ENCODE measurements at regions not wholly inside any gene's neighbourhood (a gene's known extent, or its start where the extent isn't known, plus 50 kb on each side); places are given as distances from the start of the nearest gene placed in this dataset.
A peak's percentile ranks its signal among the peaks of the same experiment; 100 is the strongest.

- TF ChIP-seq CTCF (IDR thresholded peaks at IDR 0.05; ENCODE audit: unreplicated experiment), result no peak
- CTCF ChIA-PET, result interaction anchor here (0.7 kb wide), 1 partner anchor 122 kb away, joined by 3 read pairs; no protein-coding TSS in a partner anchor
- H3K9me3 Mint-ChIP-seq (ENCODE audit: unreplicated experiment), result no peaks in the 10 kb centered on the region
- H3K4me1 Mint-ChIP-seq (ENCODE audit: insufficient read depth, unreplicated experiment), result no peaks in the 10 kb centered on the region
- intact Hi-C loops (cut with micrococcal nuclease), result no loop called here
- BruUV-seq (replicated peaks), result no TSS peak
- no peaks in the 10 kb centered on the region for H3K27me3 Mint-ChIP-seq (ENCODE audit: insufficient read depth, unreplicated experiment)
- H3K4me3 Mint-ChIP-seq (ENCODE audit: unreplicated experiment), result no peak overlapping the region
- H3K27ac Mint-ChIP-seq (ENCODE audit: low read depth, unreplicated experiment), result no peak overlapping the region
- H3K36me3 Mint-ChIP-seq (ENCODE audit: insufficient read depth, unreplicated experiment), result no peaks in the 10 kb centered on the region
- DNase-seq (ENCODE audit: unreplicated experiment), result peak; percentile 41
- POLR2A ChIA-PET, result interaction anchor here (1.4 kb wide), 1 partner anchor 13 kb away, joined by 3 read pairs; no protein-coding TSS in a partner anchor
Measured at GRCh38 chr18:3332376-3332775, 70.4 kb downstream of the MYL12B start.

- CTCF ChIA-PET, result interaction anchor here (0.7 to 1.2 kb wide), 3 partner anchors 14 to 182 kb away, joined by 3 read pairs; no protein-coding TSS in a partner anchor
Measured at GRCh38 chr18:3333056-3333720, 71.3 kb downstream of the MYL12B start.

GRCh38 chr18:3333721-3334386 lies 71.9 kb downstream of the MYL12B start:
- no peak for TF ChIP-seq CTCF (IDR thresholded peaks at IDR 0.05; ENCODE audit: unreplicated experiment)
- intact Hi-C loops (cut with micrococcal nuclease), result no loop called here

More at GRCh38 chr18:3333056-3333720, 71.3 kb downstream of the MYL12B start:
- intact Hi-C loops (cut with micrococcal nuclease), result no loop called here
- no peak for DNase-seq (ENCODE audit: unreplicated experiment)
- Mint-ChIP-seq H3K36me3 (ENCODE audit: insufficient read depth, unreplicated experiment) (no peaks in the 10 kb centered on the region), H3K4me3 (ENCODE audit: unreplicated experiment) (no peak overlapping the region), H3K4me1 (ENCODE audit: insufficient read depth, unreplicated experiment) (no peaks in the 10 kb centered on the region), H3K27me3 (ENCODE audit: insufficient read depth, unreplicated experiment) (no peaks in the 10 kb centered on the region), H3K27ac (ENCODE audit: low read depth, unreplicated experiment) (no peak overlapping the region), H3K9me3 (ENCODE audit: unreplicated experiment) (no peaks in the 10 kb centered on the region)
- BruUV-seq (replicated peaks), result no TSS peak
- no peak for TF ChIP-seq CTCF (IDR thresholded peaks at IDR 0.05; ENCODE audit: unreplicated experiment)
- POLR2A ChIA-PET, result interaction anchor here (1.4 kb wide), 1 partner anchor 12 kb away, joined by 3 read pairs; no protein-coding TSS in a partner anchor

GRCh38 chr18:3340015-3340681 lies 78.2 kb downstream of the MYL12B start:
- ChIA-PET POLR2A (interaction anchor here (0.6 kb wide), 1 partner anchor 23 kb away, joined by 4 read pairs; no protein-coding TSS in a partner anchor), CTCF (no interaction called here)
- TF ChIP-seq CTCF (IDR thresholded peaks at IDR 0.05; ENCODE audit: unreplicated experiment), result no peak
- DNase-seq (ENCODE audit: unreplicated experiment), result no peak
- BruUV-seq (replicated peaks), result no TSS peak
- no peaks in the 10 kb centered on the region for H3K27me3 Mint-ChIP-seq (ENCODE audit: insufficient read depth, unreplicated experiment)
- H3K4me3 Mint-ChIP-seq (ENCODE audit: unreplicated experiment), result no peak overlapping the region
- no peaks in the 10 kb centered on the region for H3K36me3 Mint-ChIP-seq (ENCODE audit: insufficient read depth, unreplicated experiment)
- peaks cover 9% of the 10 kb centered on the region for H3K4me1 Mint-ChIP-seq (ENCODE audit: insufficient read depth, unreplicated experiment)
- H3K27ac Mint-ChIP-seq (ENCODE audit: low read depth, unreplicated experiment), result no peak overlapping the region
- intact Hi-C loops (cut with micrococcal nuclease), result no loop called here
- no peaks in the 10 kb centered on the region for H3K9me3 Mint-ChIP-seq (ENCODE audit: unreplicated experiment)

More at GRCh38 chr18:3333721-3334386, 71.9 kb downstream of the MYL12B start:
- Mint-ChIP-seq H3K36me3 (ENCODE audit: insufficient read depth, unreplicated experiment) (no peaks in the 10 kb centered on the region), H3K4me3 (ENCODE audit: unreplicated experiment) (no peak overlapping the region), H3K27ac (ENCODE audit: low read depth, unreplicated experiment) (no peak overlapping the region), H3K9me3 (ENCODE audit: unreplicated experiment) (no peaks in the 10 kb centered on the region), H3K27me3 (ENCODE audit: insufficient read depth, unreplicated experiment) (no peaks in the 10 kb centered on the region), H3K4me1 (ENCODE audit: insufficient read depth, unreplicated experiment) (no peaks in the 10 kb centered on the region)
- POLR2A ChIA-PET, result no interaction called here
- no TSS peak for BruUV-seq (replicated peaks)
- CTCF ChIA-PET, result interaction anchor here (1.0 to 1.2 kb wide), 2 partner anchors 15 to 182 kb away, joined by 3 read pairs; no protein-coding TSS in a partner anchor
- DNase-seq (ENCODE audit: unreplicated experiment), result no peak
